ENCODE measurements at regions not wholly inside any gene's neighbourhood (a gene's known extent, or its start where the extent isn't known, plus 50 kb on each side); places are given as distances from the start of the nearest gene placed in this dataset.

DNA sequence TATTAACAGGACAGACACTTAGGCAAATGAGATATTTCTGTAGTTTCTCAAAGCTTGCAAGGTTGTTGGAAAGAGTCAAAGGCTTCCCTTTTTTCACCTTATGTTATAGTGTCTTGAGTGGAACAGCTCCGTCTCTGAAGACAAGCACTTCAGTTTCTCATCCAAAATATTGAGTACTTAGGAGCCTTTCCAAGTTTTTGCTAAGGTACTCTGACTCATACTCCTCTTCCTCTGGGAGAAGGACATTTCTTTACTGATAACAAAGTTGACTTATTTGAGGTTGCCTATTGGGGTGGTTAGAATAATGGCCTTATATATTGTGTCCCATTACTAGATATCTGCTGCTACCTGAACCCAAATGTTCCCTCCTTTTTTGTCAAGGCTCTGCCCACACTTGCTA is 869.6 kb downstream of the MAT2B start (continued):
- TF ChIP-seq ZNF217 (IDR thresholded peaks at IDR 0.05) (no peak), ZZZ3 (IDR thresholded peaks at IDR 0.05; ENCODE audit: control insufficient read depth, insufficient read length, low read depth) (no peak), KAT2A (conservative IDR thresholded peaks at IDR 0.05; ENCODE audit: control insufficient read depth, low read depth, low read length) (no peak), NFYB (IDR thresholded peaks at IDR 0.05; ENCODE audit: insufficient read depth, low read depth, low read length) (no peak), RCOR1 (conservative IDR thresholded peaks at IDR 0.05; ENCODE audit: low read depth, low read length) (no peak)

DNA sequence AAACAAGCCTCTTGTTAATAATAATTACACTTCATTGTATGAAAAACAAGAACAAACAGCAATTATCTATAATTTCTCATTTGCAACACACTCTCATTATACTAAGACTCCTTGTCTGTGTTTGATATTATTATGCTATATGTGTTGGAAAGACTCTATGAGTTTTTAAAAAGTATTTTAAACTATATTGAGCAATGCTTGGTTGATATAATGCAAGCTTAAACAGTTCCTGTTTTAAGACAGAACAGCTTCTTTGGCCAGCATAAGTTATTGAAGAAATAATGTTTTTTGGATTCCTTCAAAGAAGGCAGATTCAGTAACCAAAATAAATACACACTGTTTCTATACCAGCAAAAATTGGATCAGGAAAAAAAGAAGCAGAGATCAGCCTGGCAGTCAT is 871.4 kb downstream of the MAT2B start:
- in situ Hi-C loops (cut with MboI): no loop called here
- no peak for ATAC-seq
- ChIA-PET CTCF (interaction anchor here (0.7 to 1.0 kb wide), 2 partner anchors 11 to 36 kb away, joined by 3 read pairs; no protein-coding TSS in a partner anchor), RAD21 (ENCODE audit: unreplicated experiment) (interaction anchor here (0.7 kb wide), 1 partner anchor 98 kb away, joined by 3 read pairs; no protein-coding TSS in a partner anchor), POLR2A (interaction anchor here (0.6 to 1.1 kb wide), 2 partner anchors 10 to 26 kb away, joined by 3 to 4 read pairs; no protein-coding TSS in a partner anchor), SMC1A (ENCODE audit: uncharacterized antibody, unreplicated experiment) (interaction anchor here (1.0 to 1.4 kb wide), 3 partner anchors 16 to 69 kb away, joined by 3 to 5 read pairs (median 5); no protein-coding TSS in a partner anchor)
- H3K4me2 ChIP-seq (ENCODE audit: control insufficient read depth, insufficient read depth): no peak overlapping the region
- H3K9ac ChIP-seq (ENCODE audit: control insufficient read depth, insufficient read depth, low read length): no peak overlapping the region
- no peak for FAIRE-seq
- intact Hi-C loops (cut with micrococcal nuclease; ENCODE audit: unreplicated experiment): no loop called here
- no peak overlapping the region for H3K27ac ChIP-seq (ENCODE audit: control insufficient read depth, insufficient read depth)
- no peak for DNase-seq (ENCODE audit: low read depth, low spot score)
- no peaks in the 10 kb centered on the region for H4K20me1 ChIP-seq (ENCODE audit: control insufficient read depth, insufficient read depth)
- no TSS peak for BruUV-seq (replicated peaks)
- no peak overlapping the region for H3K4me3 ChIP-seq
- H3K4me1 ChIP-seq (ENCODE audit: control insufficient read depth, insufficient read depth, low read length): no peaks in the 10 kb centered on the region
- no peaks in the 10 kb centered on the region for H3K27me3 ChIP-seq (replicated peaks in 1 of 2; ENCODE audit: control insufficient read depth in 2 of 2, insufficient read depth in 2 of 2, low read length in 1 of 2)
- H2AFZ ChIP-seq (ENCODE audit: control insufficient read depth, low read depth, low read length): no peak overlapping the region
- no peaks in the 10 kb centered on the region for H3K36me3 ChIP-seq (ENCODE audit: control insufficient read depth in 2 of 2, insufficient read depth in 2 of 2, low read length in 1 of 2)
- no peaks in the 10 kb centered on the region for H3K9me3 ChIP-seq (replicated peaks; ENCODE audit: control insufficient read depth, insufficient read depth, low read length)
- no peaks in the 10 kb centered on the region for H3K79me2 ChIP-seq (ENCODE audit: control insufficient read depth, insufficient read depth, low read length)
- TF ChIP-seq NRF1 (conservative IDR thresholded peaks at IDR 0.05; ENCODE audit: low read depth, low read length) (no peak), CBX5 (IDR thresholded peaks at IDR 0.05; ENCODE audit: low read depth) (no peak), TARDBP (IDR thresholded peaks at IDR 0.05; ENCODE audit: borderline replicate concordance) (no peak), ZNF622 (IDR thresholded peaks at IDR 0.05) (no peak), ZNF384 (IDR thresholded peaks at IDR 0.05; ENCODE audit: borderline replicate concordance, low read depth, low read length) (no peak), FOS (IDR thresholded peaks at IDR 0.05; ENCODE audit: borderline replicate concordance, extremely low read depth, insufficient read length) (no peak), FOXM1 (IDR thresholded peaks at IDR 0.05; ENCODE audit: low read depth, low read length) (no peak)
- TF ChIP-seq, protein P1, sequence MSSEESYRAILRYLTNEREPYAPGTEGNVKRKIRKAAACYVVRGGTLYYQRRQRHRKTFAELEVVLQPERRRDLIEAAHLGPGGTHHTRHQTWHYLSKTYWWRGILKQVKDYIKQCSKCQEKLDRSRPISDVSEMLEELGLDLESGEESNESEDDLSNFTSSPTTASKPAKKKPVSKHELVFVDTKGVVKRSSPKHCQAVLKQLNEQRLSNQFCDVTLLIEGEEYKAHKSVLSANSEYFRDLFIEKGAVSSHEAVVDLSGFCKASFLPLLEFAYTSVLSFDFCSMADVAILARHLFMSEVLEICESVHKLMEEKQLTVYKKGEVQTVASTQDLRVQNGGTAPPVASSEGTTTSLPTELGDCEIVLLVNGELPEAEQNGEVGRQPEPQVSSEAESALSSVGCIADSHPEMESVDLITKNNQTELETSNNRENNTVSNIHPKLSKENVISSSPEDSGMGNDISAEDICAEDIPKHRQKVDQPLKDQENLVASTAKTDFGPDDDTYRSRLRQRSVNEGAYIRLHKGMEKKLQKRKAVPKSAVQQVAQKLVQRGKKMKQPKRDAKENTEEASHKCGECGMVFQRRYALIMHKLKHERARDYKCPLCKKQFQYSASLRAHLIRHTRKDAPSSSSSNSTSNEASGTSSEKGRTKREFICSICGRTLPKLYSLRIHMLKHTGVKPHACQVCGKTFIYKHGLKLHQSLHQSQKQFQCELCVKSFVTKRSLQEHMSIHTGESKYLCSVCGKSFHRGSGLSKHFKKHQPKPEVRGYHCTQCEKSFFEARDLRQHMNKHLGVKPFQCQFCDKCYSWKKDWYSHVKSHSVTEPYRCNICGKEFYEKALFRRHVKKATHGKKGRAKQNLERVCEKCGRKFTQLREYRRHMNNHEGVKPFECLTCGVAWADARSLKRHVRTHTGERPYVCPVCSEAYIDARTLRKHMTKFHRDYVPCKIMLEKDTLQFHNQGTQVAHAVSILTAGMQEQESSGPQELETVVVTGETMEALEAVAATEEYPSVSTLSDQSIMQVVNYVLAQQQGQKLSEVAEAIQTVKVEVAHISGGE (CRISPR knock-in tag; IDR thresholded peaks at IDR 0.05): no peak
- TF ChIP-seq, protein P2, sequence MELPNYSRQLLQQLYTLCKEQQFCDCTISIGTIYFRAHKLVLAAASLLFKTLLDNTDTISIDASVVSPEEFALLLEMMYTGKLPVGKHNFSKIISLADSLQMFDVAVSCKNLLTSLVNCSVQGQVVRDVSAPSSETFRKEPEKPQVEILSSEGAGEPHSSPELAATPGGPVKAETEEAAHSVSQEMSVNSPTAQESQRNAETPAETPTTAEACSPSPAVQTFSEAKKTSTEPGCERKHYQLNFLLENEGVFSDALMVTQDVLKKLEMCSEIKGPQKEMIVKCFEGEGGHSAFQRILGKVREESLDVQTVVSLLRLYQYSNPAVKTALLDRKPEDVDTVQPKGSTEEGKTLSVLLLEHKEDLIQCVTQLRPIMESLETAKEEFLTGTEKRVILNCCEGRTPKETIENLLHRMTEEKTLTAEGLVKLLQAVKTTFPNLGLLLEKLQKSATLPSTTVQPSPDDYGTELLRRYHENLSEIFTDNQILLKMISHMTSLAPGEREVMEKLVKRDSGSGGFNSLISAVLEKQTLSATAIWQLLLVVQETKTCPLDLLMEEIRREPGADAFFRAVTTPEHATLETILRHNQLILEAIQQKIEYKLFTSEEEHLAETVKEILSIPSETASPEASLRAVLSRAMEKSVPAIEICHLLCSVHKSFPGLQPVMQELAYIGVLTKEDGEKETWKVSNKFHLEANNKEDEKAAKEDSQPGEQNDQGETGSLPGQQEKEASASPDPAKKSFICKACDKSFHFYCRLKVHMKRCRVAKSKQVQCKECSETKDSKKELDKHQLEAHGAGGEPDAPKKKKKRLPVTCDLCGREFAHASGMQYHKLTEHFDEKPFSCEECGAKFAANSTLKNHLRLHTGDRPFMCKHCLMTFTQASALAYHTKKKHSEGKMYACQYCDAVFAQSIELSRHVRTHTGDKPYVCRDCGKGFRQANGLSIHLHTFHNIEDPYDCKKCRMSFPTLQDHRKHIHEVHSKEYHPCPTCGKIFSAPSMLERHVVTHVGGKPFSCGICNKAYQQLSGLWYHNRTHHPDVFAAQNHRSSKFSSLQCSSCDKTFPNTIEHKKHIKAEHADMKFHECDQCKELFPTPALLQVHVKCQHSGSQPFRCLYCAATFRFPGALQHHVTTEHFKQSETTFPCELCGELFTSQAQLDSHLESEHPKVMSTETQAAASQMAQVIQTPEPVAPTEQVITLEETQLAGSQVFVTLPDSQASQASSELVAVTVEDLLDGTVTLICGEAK (IDR thresholded peaks at IDR 0.05; ENCODE audit: borderline replicate concordance): no peak
- TF ChIP-seq, protein P3, sequence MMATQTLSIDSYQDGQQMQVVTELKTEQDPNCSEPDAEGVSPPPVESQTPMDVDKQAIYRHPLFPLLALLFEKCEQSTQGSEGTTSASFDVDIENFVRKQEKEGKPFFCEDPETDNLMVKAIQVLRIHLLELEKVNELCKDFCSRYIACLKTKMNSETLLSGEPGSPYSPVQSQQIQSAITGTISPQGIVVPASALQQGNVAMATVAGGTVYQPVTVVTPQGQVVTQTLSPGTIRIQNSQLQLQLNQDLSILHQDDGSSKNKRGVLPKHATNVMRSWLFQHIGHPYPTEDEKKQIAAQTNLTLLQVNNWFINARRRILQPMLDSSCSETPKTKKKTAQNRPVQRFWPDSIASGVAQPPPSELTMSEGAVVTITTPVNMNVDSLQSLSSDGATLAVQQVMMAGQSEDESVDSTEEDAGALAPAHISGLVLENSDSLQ (IDR thresholded peaks at IDR 0.05): no peak

Data from GM12878 (cell line).